Stimulated activated CD8-positive, alpha-beta memory T cell treated with anti-CD3 and anti-CD28 coated beads, Interleukin-12 subunit alpha, Interleukin-12 subunit beta, amount 100 ng/mL, for 24 hours (primary cell): ENCODE measurements at regions not wholly inside any gene's neighbourhood (a gene's known extent, or its start where the extent isn't known, plus 50 kb on each side); places are given as distances from the start of the nearest gene placed in this dataset.

Experiments used
- DNase-seq: peaks from one replicate; pipeline ENCODE4 v3.0.0-alpha.2; 2020; ENCODE audit errors: extremely low read depth

DNA sequence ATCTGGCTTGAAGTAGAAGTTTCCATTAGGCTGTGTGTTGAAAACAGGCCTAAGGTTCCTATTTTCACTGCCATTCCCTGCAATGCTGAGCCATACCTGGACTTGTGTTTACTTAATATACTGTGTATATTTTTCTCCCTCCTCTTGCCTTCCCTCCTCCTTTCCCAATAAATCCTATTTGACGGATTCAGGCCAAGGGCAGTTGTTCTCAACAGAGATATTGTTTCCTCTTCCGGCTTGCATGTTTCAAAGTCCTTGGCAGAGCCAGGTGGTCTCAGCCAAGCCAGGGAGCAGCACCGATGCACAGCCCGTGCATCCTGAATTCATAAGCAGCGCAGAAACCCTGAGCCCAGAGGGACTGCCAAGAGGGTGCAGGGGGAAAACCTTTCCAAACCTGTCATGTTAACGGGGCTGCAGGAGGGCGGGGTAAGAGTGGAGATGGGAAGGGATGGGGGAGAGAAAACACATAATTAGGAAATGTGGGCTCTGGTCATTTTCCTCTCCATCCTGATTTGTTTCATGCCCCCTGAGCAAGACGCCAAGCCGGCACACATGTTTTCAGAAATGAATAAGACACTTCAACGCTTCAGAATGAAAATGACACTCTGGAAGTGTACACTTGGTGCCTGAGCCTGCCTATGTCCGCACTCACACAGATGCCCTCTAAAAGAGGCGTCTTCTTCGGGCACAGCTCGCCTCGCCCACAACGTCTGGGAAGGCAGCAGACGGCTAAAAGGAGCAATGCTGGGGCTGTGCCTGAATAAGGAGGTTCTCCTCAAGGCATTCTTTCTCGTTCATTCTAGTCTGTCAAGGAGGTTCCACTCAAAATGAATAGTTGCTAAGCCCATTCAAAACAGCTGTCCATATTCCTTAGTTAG lies 149.3 kb upstream of the UBL3 start:
- DNase-seq, result no peak

- no peak for DNase-seq
Measured at GRCh38 chr13:29996316-29996715, 145.9 kb upstream of the UBL3 start.

DNA sequence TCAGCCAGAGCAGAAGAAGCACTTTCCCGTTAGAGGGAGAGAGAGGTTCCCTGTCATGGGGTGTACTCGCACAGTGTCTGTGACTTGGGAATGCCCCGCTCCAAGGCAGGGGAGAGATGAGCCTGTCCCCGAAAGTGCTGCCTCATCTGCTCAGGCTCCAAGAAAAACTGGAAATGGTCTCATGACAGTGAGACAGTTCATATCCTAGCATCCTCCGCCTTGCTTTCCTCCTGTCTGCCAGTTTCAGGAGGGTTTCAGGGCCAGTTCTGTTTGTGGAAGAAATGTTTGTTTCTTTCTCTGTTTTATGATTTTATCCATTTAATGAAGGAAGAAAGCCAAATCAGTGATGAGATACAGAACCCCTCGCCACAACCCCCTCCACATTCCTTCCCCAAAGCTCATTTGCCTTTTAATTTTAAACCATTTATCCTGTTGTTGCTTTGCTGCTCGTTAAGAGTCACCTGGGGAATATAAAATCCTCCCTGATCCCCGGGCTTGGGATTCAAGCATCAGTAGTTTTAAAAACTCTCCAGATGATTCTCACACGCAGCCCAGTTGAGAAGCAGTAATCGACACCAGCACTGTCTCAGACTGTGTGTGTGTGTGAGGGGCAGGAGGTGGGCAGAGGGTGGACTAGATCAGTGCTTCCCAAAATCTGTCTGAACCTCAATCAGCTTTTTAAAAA lies 144.6 kb upstream of the UBL3 start:
- no peak for DNase-seq

- DNase-seq, result no peak
Measured at GRCh38 chr13:29993716-29994488, 143.5 kb upstream of the UBL3 start.

GRCh38 chr13:29993196-29993595 lies 142.8 kb upstream of the UBL3 start:
- DNase-seq, result no peak

DNA sequence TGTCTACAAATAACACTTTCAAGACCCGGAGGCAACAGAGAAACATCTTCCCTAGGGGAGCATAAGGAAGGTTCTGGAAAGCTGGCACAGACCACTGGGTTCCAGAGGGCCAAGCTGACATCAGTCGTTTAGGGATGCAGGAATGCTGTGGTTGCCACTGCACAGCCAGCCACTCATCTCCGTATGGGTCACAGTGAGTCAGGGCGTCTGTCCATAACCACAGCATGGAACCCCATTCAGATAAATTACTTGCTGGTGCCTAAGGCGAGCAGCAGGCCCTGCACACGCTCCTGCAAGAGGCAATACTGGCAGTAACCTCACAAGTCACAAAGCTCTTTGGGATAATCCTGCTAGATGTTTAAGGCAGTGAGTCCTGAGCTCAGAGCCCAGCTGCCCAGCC lies 140.9 kb upstream of the UBL3 start:
- no peak for DNase-seq

DNA sequence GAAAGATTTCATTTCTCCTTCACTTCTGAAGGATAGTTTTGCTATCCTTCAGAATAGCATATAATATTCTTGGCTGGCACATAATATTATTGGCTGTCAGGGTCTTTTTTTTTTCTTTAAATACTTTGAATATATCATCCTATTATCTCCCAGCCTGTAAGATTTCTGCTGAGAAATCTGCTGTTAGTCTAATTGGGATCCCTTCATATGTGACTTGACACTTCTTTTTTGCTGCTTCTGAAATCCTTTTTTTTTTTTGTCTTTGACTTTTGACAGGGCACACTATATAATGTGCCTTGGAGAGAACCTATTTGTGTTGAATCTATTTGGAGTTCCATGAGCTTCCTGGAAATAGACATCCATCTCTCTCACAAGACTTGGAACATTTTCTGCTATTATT lies 136.9 kb upstream of the UBL3 start:
- DNase-seq, result no peak

DNA sequence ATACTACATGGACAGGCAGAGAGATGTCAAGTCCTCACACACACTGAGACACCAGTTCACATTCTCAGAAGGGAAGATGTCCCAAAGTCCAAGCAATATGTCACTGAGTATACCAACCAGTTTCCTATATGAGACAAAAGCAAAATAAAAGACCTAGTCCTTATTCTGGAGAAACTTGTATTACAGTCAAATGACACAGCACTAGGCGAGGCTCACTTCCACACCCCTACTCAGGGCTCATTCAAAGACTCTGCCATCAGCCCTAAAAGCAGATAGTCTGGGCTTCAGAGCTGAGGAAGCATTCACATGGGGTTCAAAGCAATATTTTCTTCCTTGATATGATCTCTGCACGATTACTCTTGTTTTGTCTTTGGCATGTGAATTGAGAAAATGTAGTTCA lies 129.9 kb upstream of the UBL3 start:
- DNase-seq, result no peak

DNA sequence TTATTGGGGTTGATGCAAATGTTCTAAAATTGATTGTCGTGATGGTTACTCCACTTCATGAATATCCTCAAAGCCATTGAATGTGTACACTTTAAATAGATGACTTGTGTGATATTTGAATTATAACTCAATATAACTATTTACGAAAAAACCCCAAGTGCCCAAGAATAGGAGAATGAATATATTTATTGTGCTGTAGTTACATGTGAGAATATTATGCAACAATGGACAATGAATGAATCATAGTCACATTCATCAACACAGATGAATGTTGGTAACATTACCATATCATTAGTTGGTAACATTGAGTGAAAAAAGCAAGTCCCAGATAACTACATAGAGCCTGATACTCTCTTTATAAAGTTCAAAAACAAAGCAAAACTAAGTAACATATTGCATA lies 127.8 kb upstream of the UBL3 start:
- DNase-seq, result no peak

DNA sequence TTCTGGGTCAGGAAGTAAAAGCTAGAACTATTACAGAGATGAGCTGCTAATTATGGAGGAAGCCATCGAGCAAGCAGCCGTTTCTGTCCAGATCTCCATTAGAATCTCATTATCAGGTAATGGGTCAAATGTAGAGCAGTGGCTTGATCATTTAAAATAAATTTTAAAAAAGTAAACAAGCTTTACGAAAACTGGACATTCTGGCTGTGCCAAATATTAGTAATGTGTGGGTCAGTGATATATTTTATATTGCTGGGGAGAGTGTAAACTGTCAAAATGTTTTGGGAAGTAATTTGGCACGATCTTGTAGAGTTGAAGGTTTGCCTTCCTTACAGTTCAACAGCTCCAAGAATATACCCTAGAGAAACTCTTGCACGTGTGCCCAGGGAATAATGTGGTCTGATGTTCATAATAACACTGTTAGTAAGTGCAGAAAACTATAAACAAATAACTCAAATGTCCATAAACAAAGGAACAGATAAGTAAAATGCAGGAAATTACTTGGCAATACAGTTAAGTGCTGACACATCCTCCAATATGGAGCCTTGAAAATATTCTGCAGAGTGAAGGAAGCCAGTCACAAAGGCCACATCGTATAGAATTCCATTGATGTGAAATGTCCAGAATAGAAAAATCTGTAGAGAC lies 127.2 kb upstream of the UBL3 start:
- DNase-seq, result no peak

GRCh38 chr13:29976535-29976934 lies 126.1 kb upstream of the UBL3 start:
- DNase-seq, result no peak

DNA sequence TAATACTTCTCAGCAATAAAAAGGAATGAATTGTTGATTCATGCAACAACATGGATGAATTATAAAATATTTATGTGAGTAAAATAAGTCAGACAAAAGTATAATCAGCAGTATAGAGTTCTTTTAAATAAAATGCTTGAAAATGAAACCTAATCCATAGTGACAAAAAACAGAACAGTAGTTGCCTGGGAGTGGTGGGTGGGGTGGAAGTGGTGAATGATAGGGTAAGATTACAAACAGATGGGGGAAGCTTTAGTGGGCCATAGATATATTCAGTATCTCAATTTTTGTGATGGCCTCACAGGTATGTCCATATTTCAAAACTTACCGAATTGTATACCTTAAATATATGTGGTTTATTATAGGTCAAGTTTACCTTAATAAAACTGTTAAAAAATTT lies 124.9 kb upstream of the UBL3 start:
- DNase-seq, result no peak

- DNase-seq, result no peak
Measured at GRCh38 chr13:29969286-29969685, 118.9 kb upstream of the UBL3 start.

GRCh38 chr13:29964181-29964845 lies 113.9 kb upstream of the UBL3 start:
- DNase-seq, result no peak

GRCh38 chr13:29963089-29963488 lies 112.7 kb upstream of the UBL3 start:
- no peak for DNase-seq

GRCh38 chr13:29961036-29961670 lies 110.7 kb upstream of the UBL3 start:
- no peak for DNase-seq

GRCh38 chr13:29959603-29960002 lies 109.2 kb upstream of the UBL3 start:
- no peak for DNase-seq

- DNase-seq, result no peak
Measured at GRCh38 chr13:29959086-29959485, 108.7 kb upstream of the UBL3 start.

DNA sequence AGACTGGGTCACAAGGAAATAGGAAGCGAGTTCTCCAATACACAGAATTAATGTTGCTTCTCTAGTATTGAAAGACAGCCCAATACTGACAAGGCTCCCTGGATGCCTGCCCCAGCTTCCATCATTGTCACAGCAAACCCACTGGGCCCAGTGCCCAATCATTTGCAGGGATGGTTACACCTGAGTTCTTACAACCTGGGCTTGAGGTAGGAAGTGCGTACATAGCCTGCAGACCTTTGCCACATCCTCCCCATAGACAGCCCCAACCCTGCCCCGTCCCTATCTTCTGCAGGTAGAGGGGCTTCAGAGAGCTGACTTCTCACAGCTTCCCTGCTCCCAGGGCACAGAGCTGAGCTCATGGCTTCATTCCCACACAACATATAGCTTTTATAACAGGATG lies 108.1 kb upstream of the UBL3 start:
- DNase-seq, result no peak

DNA sequence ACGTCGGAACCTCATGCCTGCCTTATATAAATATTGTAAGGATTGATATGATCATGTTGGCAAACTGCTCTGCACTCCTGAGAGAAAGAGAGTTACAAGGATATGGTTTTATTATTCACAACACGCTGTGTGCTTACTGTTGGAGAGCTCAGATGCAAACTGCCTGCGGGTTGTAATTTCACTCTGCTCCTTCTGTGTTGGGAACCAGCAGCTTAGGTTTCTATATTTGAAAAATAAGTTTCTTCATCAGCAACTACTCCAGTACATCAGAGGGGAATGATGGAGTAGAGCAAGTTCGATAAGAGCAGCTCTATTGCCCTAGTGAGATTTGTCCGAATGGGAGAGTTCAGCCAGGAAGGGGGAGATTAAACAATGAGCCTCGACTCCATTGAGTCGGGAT lies 106.9 kb upstream of the UBL3 start:
- DNase-seq, result no peak

- DNase-seq, result no peak
Measured at GRCh38 chr13:29956853-29957252, 106.4 kb upstream of the UBL3 start.
